ENCODE measurements at regions not wholly inside any gene's neighbourhood (a gene's known extent, or its start where the extent isn't known, plus 50 kb on each side); places are given as distances from the start of the nearest gene placed in this dataset.
"Not testable (repeated sequence)": the region's sequence is repeated elsewhere in the genome, so short reads cannot be mapped to it uniquely, and the experiment has no call there.

DNA sequence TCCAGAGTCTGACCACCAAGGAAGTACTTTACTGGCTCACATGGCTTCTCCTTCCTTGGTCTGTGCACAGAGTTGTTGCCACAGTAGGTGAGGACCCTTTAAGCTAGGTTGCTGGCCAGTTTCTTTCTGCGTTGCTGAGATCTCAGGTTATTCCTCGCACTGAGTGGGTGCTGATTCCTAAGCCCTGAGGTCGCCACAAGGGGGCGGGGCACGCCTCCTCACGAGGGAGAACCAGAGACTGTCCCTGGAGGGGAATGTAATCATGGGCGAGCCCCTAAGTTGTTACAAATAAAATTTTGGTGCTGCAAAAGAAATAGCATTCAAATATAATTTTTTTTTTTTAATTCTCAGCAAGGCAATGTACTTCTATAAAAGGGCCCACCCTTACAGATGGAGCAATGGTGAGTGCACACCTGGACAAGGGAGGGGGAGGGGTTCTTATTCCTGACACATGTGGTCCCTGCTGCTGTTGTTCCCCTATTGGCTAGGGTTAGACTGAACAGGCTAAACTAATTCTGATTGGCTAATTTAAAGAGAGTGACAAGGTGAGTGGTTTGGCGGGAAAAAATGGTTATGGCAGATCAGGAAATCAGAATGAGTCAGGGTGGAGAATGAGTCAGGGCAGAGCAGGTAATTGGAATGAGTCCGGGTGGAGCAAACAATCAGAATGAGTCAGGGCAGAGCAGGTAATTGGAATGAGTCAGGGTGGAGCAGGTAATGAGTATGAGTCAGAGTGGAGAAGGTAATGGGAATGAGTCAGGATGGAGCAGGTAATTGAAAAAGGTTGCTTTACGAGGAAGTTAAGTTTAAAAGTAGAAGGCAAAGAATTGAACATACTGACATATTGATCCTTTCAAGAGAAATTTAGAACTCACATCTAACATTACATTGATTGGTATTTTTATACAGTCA is 107.5 kb downstream of the VSIG4 start:
- Histone ChIP-seq H4K20me1 (replicated peaks; ENCODE audit: control insufficient read depth, extremely low read depth, insufficient read depth, low read length) (no peaks in the 10 kb centered on the region), H3K27ac (ENCODE audit: insufficient read depth, low read depth, low read length) (no peak overlapping the region), H3K4me3 (replicated peaks in 1 of 3; ENCODE audit: insufficient read depth in 1 of 3, low read depth in 1 of 3, low read length in 3 of 3) (no peak overlapping the region), H3K4me2 (ENCODE audit: insufficient read depth, low read length) (no peak overlapping the region), H2AFZ (ENCODE audit: low read depth, low read length) (no peak overlapping the region), H3K36me3 (ENCODE audit: control insufficient read depth in 2 of 2, extremely low read depth in 1 of 2, insufficient read depth in 2 of 2, low read length in 2 of 2) (no peaks in the 10 kb centered on the region), H3K4me1 (ENCODE audit: control insufficient read depth, extremely low read depth, insufficient read depth, low read length) (no peaks in the 10 kb centered on the region), H3K79me2 (ENCODE audit: control insufficient read depth, insufficient read depth, low read length) (no peaks in the 10 kb centered on the region), H3K9ac (replicated peaks; ENCODE audit: extremely low read depth, insufficient read depth, low read length) (no peak overlapping the region), H3K9me1 (replicated peaks; ENCODE audit: control insufficient read depth, extremely low read depth, insufficient read depth, low read length) (no peaks in the 10 kb centered on the region), H3K27me3 (ENCODE audit: control insufficient read depth in 2 of 2, insufficient read depth in 2 of 2, low read length in 2 of 2) (no peaks in the 10 kb centered on the region), H3K9me3 (replicated peaks; ENCODE audit: control insufficient read depth, insufficient read depth, low read length) (no peaks in the 10 kb centered on the region)
- no peak for DNase-seq (ENCODE audit: low read depth, low spot score)
- FAIRE-seq: no peak
- no TSS peak for BruUV-seq (replicated peaks)
- ChIA-PET CTCF (no interaction called here), POLR2A (no interaction called here)
- intact Hi-C loops (cut with micrococcal nuclease) (no loop called here), dilution Hi-C loops (cut with MboI; ENCODE audit: extremely low pct_ligation_motif_present, low sequenced_read_pairs) (no loop called here)
- TF ChIP-seq POLR2AphosphoS5 (IDR thresholded peaks at IDR 0.05; ENCODE audit: insufficient read depth, low read depth, low read length): no peak
- TF ChIP-seq, protein P1, sequence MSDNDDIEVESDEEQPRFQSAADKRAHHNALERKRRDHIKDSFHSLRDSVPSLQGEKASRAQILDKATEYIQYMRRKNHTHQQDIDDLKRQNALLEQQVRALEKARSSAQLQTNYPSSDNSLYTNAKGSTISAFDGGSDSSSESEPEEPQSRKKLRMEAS (IDR thresholded peaks at IDR 0.05; ENCODE audit: insufficient read depth, insufficient read length): no peak

DNA sequence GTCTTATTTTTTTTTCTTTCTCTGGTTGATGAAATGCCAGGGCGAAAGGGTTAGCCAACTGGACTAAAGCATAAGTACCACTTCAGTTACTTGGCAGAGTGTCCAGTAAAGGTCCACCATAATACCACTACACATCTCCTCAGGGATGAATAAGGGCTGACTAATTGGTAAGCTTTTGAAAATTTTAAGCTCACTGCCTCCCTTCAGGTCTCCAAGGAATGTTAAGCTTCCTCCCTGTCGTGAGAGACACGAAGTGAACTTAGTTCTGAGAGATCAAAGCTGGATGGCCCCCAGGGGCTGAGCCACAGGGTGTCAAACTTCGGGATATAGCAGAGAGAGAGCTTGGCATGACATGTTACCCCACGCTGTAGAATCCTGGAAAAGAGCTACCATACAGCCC is 111.4 kb downstream of the VSIG4 start:
- no peak overlapping the region for H3K4me3 ChIP-seq (replicated peaks in 1 of 3; ENCODE audit: insufficient read depth in 1 of 3, low read depth in 1 of 3, low read length in 3 of 3)
- no peaks in the 10 kb centered on the region for H3K9me3 ChIP-seq (replicated peaks; ENCODE audit: control insufficient read depth, insufficient read depth, low read length)
- no peak overlapping the region for H3K4me2 ChIP-seq (ENCODE audit: insufficient read depth, low read length)
- no peaks in the 10 kb centered on the region for H4K20me1 ChIP-seq (replicated peaks; ENCODE audit: control insufficient read depth, extremely low read depth, insufficient read depth, low read length)
- no peak for TF ChIP-seq POLR2AphosphoS5 (IDR thresholded peaks at IDR 0.05; ENCODE audit: insufficient read depth, low read depth, low read length)
- CTCF ChIA-PET: no interaction called here
- no peaks in the 10 kb centered on the region for H3K27me3 ChIP-seq (ENCODE audit: control insufficient read depth in 2 of 2, insufficient read depth in 2 of 2, low read length in 2 of 2)
- no peak overlapping the region for H3K27ac ChIP-seq (ENCODE audit: insufficient read depth, low read depth, low read length)
- H3K36me3 ChIP-seq (ENCODE audit: control insufficient read depth in 2 of 2, extremely low read depth in 1 of 2, insufficient read depth in 2 of 2, low read length in 2 of 2): no peaks in the 10 kb centered on the region
- H3K9ac ChIP-seq (replicated peaks; ENCODE audit: extremely low read depth, insufficient read depth, low read length): no peak overlapping the region
- no peaks in the 10 kb centered on the region for H3K9me1 ChIP-seq (replicated peaks; ENCODE audit: control insufficient read depth, extremely low read depth, insufficient read depth, low read length)
- dilution Hi-C loops (cut with MboI; ENCODE audit: extremely low pct_ligation_motif_present, low sequenced_read_pairs) (no loop called here), intact Hi-C loops (cut with micrococcal nuclease) (no loop called here)
- BruUV-seq (replicated peaks): no TSS peak
- FAIRE-seq (no peak), DNase-seq (ENCODE audit: low read depth, low spot score) (no peak)
- H3K4me1 ChIP-seq (ENCODE audit: control insufficient read depth, extremely low read depth, insufficient read depth, low read length): no peaks in the 10 kb centered on the region
- no peak overlapping the region for H2AFZ ChIP-seq (ENCODE audit: low read depth, low read length)
- POLR2A ChIA-PET: no interaction called here
- H3K79me2 ChIP-seq (ENCODE audit: control insufficient read depth, insufficient read depth, low read length): no peaks in the 10 kb centered on the region

DNA sequence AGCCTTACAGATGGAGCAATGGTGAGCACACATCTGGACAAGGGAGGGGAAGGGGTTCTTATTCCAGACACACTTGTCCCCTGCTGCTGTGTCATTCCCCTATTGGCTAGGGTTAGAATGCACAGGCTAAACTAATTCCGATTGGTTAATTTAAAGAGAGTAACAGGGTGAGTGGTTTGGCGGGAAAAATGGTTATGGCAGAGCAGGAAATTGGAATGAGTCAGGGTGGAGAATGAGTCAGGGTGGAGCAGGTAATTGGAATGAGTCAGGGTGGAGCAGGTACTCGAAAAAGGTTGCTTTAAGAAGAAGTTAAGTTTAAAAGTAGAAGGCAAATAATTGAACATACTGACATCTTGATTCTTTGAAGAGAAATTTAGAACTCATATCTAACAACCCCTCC is 112.5 kb downstream of the VSIG4 start:
- H2AFZ ChIP-seq (ENCODE audit: low read depth, low read length); H3K9me3 ChIP-seq (replicated peaks; ENCODE audit: control insufficient read depth, insufficient read depth, low read length); H4K20me1 ChIP-seq (replicated peaks; ENCODE audit: control insufficient read depth, extremely low read depth, insufficient read depth, low read length); H3K4me1 ChIP-seq (ENCODE audit: control insufficient read depth, extremely low read depth, insufficient read depth, low read length); DNase-seq (ENCODE audit: low read depth, low spot score); FAIRE-seq; H3K9ac ChIP-seq (replicated peaks; ENCODE audit: extremely low read depth, insufficient read depth, low read length); intact Hi-C loops (cut with micrococcal nuclease); CTCF ChIA-PET; H3K36me3 ChIP-seq (ENCODE audit: control insufficient read depth in 2 of 2, extremely low read depth in 1 of 2, insufficient read depth in 2 of 2, low read length in 2 of 2); H3K79me2 ChIP-seq (ENCODE audit: control insufficient read depth, insufficient read depth, low read length); H3K27ac ChIP-seq (ENCODE audit: insufficient read depth, low read depth, low read length); POLR2A ChIA-PET; H3K27me3 ChIP-seq (ENCODE audit: control insufficient read depth in 2 of 2, insufficient read depth in 2 of 2, low read length in 2 of 2); dilution Hi-C loops (cut with MboI; ENCODE audit: extremely low pct_ligation_motif_present, low sequenced_read_pairs); H3K4me3 ChIP-seq (replicated peaks in 1 of 3; ENCODE audit: insufficient read depth in 1 of 3, low read depth in 1 of 3, low read length in 3 of 3); BruUV-seq (replicated peaks); H3K4me2 ChIP-seq (ENCODE audit: insufficient read depth, low read length); H3K9me1 ChIP-seq (replicated peaks; ENCODE audit: control insufficient read depth, extremely low read depth, insufficient read depth, low read length): not testable (repeated sequence)
